ENCODE measurements at regions not wholly inside any gene's neighbourhood (a gene's known extent, or its start where the extent isn't known, plus 50 kb on each side); places are given as distances from the start of the nearest gene placed in this dataset.

DNA sequence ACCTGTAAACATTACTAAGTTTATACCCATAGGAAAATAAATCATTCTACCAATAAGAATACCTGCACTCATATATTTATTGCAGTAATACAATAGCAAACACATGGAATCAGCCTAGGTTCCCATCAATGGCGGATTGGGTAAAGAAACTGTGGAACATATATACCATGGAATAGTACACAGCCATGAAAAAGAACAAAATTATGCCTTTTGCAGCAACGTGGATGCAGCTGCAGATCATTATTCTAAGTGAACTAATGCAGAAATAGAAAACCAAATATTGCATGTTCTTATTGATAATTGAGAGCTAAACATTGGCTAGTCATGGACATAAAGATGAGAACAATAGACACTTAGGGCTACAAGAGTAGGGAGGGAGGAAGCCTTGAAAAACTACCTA, 667.4 kb upstream of the WWC1 start:
- ATAC-seq (no peak), FAIRE-seq (no peak), DNase-seq (ENCODE audit: low read depth, low spot score) (no peak)
- intact Hi-C loops (cut with micrococcal nuclease; ENCODE audit: unreplicated experiment) (no loop called here), in situ Hi-C loops (cut with MboI) (no loop called here)
- H3K9ac ChIP-seq (ENCODE audit: control insufficient read depth, insufficient read depth, low read length), result no peak overlapping the region
- no peak overlapping the region for H3K27ac ChIP-seq (ENCODE audit: control insufficient read depth, insufficient read depth)
- POLR2A ChIA-PET, result no interaction called here
- no TSS peak for BruUV-seq (replicated peaks)
- H3K79me2 ChIP-seq (ENCODE audit: control insufficient read depth, insufficient read depth, low read length), result no peaks in the 10 kb centered on the region
- SMC1A ChIA-PET (ENCODE audit: uncharacterized antibody, unreplicated experiment), result no interaction called here
- no peaks in the 10 kb centered on the region for H3K9me3 ChIP-seq (replicated peaks; ENCODE audit: control insufficient read depth, insufficient read depth, low read length)
- H3K4me3 ChIP-seq, result no peak overlapping the region
- H4K20me1 ChIP-seq (ENCODE audit: control insufficient read depth, insufficient read depth), result no peaks in the 10 kb centered on the region
- no peaks in the 10 kb centered on the region for H3K4me1 ChIP-seq (ENCODE audit: control insufficient read depth, insufficient read depth, low read length)
- H3K27me3 ChIP-seq (replicated peaks in 1 of 2; ENCODE audit: control insufficient read depth in 2 of 2, insufficient read depth in 2 of 2, low read length in 1 of 2), result no peaks in the 10 kb centered on the region
- RAD21 ChIA-PET (ENCODE audit: unreplicated experiment), result no interaction called here
- no peaks in the 10 kb centered on the region for H3K36me3 ChIP-seq (ENCODE audit: control insufficient read depth in 2 of 2, insufficient read depth in 2 of 2, low read length in 1 of 2)
- no peak overlapping the region for H3K4me2 ChIP-seq (ENCODE audit: control insufficient read depth, insufficient read depth)
- WGBS (ENCODE audit: insufficient coverage, insufficient replicate concordance, low lambda C conversion rate, missing lambda C conversion rate), result 0% methylated on average over 2 of the region's 2 CpGs
- H2AFZ ChIP-seq (ENCODE audit: control insufficient read depth, low read depth, low read length), result no peak overlapping the region
- CTCF ChIA-PET, result no interaction called here
- TF ChIP-seq BACH1 (IDR thresholded peaks at IDR 0.05; ENCODE audit: borderline replicate concordance) (no peak), PAX5 (IDR thresholded peaks at IDR 0.05; ENCODE audit: borderline replicate concordance, low read depth, low read length) (no peak), EED (IDR thresholded peaks at IDR 0.05; ENCODE audit: low read depth) (no peak), NR2C2 (IDR thresholded peaks at IDR 0.05; ENCODE audit: borderline replicate concordance, control insufficient read depth, insufficient read length, low read depth) (no peak), CBFB (IDR thresholded peaks at IDR 0.05; ENCODE audit: low read depth) (no peak), EGR1 (IDR thresholded peaks at IDR 0.05; ENCODE audit: borderline replicate concordance in 1 of 2, low read depth in 2 of 2, low read length in 2 of 2) (no peak), NR2F1 (conservative IDR thresholded peaks at IDR 0.05) (no peak), JUND (IDR thresholded peaks at IDR 0.05; ENCODE audit: low read depth, low read length) (no peak), MEF2A (IDR thresholded peaks at IDR 0.05; ENCODE audit: insufficient read depth, low read depth, low read length) (no peak), SMAD1 (IDR thresholded peaks at IDR 0.05; ENCODE audit: low read depth, partially characterized antibody) (no peak), SREBF1 (IDR thresholded peaks at IDR 0.05; ENCODE audit: low read length) (no peak)
- TF ChIP-seq, protein P1, sequence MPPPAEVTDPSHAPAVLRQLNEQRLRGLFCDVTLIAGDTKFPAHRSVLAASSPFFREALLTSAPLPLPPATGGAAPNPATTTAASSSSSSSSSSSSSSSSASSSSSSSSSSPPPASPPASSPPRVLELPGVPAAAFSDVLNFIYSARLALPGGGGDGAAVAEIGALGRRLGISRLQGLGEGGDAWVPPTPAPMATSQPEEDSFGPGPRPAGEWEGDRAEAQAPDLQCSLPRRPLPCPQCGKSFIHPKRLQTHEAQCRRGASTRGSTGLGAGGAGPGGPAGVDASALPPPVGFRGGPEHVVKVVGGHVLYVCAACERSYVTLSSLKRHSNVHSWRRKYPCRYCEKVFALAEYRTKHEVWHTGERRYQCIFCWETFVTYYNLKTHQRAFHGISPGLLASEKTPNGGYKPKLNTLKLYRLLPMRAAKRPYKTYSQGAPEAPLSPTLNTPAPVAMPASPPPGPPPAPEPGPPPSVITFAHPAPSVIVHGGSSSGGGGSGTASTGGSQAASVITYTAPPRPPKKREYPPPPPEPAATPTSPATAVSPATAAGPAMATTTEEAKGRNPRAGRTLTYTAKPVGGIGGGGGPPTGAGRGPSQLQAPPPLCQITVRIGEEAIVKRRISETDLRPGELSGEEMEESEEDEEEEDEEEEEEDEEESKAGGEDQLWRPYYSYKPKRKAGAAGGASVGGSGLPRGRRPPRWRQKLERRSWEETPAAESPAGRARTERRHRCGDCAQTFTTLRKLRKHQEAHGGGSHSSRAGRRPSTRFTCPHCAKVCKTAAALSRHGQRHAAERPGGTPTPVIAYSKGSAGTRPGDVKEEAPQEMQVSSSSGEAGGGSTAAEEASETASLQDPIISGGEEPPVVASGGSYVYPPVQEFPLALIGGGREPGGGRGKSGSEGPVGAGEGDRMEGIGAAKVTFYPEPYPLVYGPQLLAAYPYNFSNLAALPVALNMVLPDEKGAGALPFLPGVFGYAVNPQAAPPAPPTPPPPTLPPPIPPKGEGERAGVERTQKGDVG (CRISPR knock-in tag; IDR thresholded peaks at IDR 0.05), result no peak
- TF ChIP-seq, protein P2, sequence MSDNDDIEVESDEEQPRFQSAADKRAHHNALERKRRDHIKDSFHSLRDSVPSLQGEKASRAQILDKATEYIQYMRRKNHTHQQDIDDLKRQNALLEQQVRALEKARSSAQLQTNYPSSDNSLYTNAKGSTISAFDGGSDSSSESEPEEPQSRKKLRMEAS (IDR thresholded peaks at IDR 0.05; ENCODE audit: low read depth, low read length), result no peak
- TF ChIP-seq, protein P3, sequence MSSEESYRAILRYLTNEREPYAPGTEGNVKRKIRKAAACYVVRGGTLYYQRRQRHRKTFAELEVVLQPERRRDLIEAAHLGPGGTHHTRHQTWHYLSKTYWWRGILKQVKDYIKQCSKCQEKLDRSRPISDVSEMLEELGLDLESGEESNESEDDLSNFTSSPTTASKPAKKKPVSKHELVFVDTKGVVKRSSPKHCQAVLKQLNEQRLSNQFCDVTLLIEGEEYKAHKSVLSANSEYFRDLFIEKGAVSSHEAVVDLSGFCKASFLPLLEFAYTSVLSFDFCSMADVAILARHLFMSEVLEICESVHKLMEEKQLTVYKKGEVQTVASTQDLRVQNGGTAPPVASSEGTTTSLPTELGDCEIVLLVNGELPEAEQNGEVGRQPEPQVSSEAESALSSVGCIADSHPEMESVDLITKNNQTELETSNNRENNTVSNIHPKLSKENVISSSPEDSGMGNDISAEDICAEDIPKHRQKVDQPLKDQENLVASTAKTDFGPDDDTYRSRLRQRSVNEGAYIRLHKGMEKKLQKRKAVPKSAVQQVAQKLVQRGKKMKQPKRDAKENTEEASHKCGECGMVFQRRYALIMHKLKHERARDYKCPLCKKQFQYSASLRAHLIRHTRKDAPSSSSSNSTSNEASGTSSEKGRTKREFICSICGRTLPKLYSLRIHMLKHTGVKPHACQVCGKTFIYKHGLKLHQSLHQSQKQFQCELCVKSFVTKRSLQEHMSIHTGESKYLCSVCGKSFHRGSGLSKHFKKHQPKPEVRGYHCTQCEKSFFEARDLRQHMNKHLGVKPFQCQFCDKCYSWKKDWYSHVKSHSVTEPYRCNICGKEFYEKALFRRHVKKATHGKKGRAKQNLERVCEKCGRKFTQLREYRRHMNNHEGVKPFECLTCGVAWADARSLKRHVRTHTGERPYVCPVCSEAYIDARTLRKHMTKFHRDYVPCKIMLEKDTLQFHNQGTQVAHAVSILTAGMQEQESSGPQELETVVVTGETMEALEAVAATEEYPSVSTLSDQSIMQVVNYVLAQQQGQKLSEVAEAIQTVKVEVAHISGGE (CRISPR knock-in tag; IDR thresholded peaks at IDR 0.05), result no peak
- TF ChIP-seq, protein P4, sequence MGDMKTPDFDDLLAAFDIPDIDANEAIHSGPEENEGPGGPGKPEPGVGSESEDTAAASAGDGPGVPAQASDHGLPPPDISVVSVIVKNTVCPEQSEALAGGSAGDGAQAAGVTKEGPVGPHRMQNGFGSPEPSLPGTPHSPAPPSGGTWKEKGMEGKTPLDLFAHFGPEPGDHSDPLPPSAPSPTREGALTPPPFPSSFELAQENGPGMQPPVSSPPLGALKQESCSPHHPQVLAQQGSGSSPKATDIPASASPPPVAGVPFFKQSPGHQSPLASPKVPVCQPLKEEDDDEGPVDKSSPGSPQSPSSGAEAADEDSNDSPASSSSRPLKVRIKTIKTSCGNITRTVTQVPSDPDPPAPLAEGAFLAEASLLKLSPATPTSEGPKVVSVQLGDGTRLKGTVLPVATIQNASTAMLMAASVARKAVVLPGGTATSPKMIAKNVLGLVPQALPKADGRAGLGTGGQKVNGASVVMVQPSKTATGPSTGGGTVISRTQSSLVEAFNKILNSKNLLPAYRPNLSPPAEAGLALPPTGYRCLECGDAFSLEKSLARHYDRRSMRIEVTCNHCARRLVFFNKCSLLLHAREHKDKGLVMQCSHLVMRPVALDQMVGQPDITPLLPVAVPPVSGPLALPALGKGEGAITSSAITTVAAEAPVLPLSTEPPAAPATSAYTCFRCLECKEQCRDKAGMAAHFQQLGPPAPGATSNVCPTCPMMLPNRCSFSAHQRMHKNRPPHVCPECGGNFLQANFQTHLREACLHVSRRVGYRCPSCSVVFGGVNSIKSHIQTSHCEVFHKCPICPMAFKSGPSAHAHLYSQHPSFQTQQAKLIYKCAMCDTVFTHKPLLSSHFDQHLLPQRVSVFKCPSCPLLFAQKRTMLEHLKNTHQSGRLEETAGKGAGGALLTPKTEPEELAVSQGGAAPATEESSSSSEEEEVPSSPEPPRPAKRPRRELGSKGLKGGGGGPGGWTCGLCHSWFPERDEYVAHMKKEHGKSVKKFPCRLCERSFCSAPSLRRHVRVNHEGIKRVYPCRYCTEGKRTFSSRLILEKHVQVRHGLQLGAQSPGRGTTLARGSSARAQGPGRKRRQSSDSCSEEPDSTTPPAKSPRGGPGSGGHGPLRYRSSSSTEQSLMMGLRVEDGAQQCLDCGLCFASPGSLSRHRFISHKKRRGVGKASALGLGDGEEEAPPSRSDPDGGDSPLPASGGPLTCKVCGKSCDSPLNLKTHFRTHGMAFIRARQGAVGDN (IDR thresholded peaks at IDR 0.05), result no peak

Data from GM12878 (cell line).